Fibroblast of skin of left biceps (primary cell): ENCODE measurements at regions not wholly inside any gene's neighbourhood (a gene's known extent, or its start where the extent isn't known, plus 50 kb on each side); places are given as distances from the start of the nearest gene placed in this dataset.
A peak's percentile ranks its signal among the peaks of the same experiment; 100 is the strongest.
"Not testable (repeated sequence)": the region's sequence is repeated elsewhere in the genome, so short reads cannot be mapped to it uniquely, and the experiment has no call there.

Source experiments
- DNase-seq, 2 experiments: peaks; one replicate each; pipeline ENCODE4 v3.0.0-alpha.2; 2013; ENCODE audit warnings: low read depth in 2 of 2

DNA sequence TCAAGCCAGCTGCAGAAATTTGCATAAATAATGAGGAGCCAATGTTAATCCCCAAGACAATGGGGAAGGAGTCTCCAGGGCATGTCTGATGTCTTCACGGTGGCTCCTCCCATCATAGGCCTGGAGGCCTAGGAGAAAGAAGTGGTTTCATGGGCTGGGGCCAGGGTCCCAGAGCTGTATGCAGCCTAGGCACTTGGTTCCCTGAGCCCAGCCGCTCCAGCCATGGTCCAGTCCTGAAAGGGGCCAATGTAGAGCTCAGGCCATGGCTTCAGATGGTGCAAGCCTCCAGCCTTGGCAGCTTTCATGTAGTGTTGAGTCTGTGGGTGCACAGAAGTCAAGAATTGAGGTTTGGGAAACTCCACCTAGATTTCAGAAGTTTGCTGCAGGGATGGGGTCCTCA, 628.2 kb upstream of the GRIA3 start:
- DNase-seq, result no peak

DNA sequence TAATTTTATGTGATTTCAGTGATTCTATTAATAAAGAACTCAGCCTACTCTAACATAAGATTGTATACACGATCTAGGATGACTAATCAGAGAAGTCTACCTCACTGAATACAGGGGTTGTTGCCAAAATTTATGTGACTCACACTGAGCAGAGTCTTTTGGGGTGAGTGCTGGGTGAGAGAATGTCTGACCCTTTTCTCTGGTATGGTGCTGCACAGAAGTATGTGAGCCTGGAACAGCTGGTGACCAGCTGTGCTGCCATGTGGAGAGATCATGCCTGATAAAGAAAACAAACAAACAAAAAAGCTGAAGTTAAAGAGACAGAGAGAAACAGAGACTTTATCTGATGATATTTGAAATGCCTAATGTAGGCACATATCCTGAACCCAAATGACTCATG, 618.1 kb upstream of the GRIA3 start:
- DNase-seq, result peak; percentile 95 to 96

DNA sequence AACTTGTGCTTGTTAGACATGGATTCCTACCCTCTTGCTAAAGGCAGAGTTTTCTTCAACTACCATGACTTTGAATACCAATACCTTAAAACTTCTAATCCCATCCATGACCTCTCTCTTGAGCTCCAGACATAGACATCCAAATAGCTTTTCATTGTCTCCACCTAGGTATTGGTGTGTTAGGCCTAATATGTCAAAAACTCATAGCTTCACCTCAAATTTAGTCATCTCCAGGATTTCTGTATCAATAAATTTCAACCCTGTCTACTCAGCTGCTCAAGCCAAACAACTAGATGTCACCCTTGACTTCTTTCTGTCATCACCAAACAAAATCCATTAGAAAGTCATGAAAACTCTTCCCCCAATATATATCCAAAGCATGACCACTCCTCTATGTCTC, 617.7 kb upstream of the GRIA3 start:
- DNase-seq, result no peak

DNA sequence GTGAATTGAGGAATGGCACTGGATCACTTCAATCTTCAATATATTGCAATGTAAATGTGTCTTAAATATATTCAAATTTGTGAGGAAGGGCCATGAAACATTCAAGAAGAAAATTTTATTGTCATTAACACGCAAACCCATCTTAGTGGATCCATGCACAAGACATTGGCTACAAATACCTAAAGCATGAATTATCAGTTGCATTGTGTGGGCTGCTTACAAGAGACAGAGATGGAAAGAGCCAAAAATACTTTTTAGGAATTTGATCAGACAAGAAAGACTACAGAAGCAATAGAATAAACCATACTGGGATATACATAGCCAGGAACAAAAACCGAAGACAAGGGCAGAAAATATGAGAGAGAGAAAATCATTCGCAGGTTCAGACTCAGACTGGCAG, 616.2 kb upstream of the GRIA3 start:
- no peak for DNase-seq

DNA sequence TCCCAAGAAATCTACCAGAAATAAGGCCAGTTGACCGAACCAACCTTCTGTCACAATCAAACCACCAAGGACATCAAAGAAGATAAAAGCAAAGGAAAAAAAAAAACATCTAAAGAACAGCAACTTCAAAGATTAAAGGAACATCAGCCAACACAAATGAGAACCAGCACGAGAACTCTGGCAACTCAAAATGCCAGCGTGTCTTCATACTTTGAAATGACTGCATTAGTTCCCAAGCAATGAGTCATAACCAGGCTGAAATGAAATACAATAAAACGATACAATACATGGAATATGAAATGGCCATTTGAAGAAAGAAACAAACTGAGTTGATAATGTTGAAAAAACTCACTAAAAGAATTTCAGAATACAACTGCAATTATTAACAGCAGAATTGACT, 611.6 kb upstream of the GRIA3 start:
- DNase-seq, result no peak

DNA sequence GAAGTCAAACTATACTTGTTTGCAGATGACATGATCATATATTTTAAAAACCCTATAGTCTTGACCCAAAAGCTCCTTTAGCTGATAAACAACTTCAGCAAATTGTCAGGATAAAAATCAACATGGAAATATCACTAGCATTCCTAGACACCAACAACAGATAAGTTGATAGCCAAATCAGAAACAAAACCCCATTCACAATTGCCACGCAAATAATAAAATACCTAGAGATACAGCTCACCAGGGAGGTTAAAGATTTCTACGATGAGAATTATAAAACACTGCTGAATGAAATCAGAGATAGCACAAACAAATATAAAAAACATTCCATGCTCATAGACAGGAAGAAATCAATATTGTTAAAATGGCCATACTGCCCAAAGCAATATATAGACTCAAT, 605.0 kb upstream of the GRIA3 start:
- DNase-seq, result no peak

DNA sequence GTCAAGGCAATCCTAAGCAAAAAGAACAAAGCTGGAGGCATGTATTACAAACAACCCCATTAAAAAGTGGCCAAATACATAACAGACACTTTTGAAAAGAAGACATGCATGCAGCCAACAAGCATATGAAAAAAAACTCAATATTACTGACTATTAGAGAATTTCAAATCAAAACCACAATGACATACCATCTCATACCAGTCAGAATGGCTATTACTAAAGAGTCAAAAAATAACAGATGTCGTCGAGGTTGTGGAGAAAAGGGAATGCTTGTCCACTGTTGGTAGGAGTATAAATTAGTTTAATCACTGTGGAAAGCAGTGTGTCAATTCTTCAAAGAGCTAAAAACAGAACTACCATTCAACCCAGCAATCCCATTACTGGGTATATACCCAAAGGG, 604.6 kb upstream of the GRIA3 start:
- DNase-seq, result peak; percentile 41 to 44

DNA sequence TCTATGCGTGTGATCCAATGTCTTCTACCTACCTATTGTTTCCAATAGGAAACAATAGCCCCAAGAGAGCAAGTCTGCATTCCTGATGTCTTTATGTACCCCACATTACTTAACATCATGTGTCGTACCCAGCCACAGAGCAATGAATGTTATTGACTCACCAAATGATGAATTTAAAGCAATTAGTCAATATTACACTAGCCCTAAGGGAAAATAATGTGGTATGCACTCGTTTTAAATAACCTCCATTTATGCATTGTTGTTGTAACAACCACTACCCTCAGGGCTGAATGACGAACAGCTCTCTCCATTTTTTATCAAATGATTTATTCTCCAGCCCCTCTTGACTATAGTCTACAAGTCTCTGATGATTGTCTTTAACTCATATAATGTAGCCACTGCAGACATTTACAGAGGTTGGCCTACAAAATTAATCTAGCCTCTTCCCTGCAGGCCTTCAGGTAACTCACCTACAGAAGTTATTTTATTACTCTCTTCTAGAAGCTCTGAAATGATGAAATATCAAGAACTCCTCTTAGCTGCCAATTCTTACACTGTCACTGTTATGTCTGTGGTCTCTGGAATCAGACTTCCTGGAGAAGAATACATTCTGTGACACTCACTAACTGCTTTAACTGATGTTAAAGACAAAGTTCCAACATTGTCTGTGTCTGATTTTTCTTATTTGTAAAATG, 601.7 kb upstream of the GRIA3 start:
- no peak for DNase-seq

DNA sequence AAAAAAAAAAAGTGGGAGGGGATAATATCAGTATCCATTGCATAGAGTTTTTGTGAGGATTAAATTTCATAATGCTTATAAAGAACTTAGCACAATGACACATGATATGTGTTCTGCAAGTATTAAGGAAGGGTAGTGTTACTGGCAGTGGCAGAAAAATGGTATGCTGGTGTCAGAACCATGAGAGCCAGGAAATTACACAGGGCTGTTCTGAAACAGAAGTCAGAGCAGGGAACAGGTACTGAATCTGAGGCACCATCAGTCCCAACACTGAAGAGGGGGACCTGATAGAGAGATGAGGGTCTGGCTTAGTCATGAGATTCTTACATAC, 601.1 kb upstream of the GRIA3 start:
- no peak for DNase-seq

DNA sequence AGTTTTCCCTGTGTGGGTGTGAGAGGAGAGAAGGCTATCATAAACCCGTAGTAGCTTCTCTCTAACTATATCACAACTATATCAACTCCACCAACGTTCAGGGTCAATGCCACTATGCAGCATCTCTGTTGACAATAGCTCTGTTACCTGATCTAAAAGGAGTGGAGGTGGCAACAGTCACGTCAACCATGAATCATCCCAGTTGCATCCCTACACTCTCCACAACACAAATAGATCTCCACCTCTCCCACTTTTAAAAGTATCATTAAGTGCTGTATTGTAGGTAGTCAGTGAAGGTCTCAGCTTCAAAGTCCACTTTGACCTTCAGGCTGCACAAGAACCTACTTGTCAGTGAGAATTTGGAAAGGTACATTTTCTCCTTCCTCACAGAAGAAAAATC, 600.5 kb upstream of the GRIA3 start:
- no peak for DNase-seq

DNA sequence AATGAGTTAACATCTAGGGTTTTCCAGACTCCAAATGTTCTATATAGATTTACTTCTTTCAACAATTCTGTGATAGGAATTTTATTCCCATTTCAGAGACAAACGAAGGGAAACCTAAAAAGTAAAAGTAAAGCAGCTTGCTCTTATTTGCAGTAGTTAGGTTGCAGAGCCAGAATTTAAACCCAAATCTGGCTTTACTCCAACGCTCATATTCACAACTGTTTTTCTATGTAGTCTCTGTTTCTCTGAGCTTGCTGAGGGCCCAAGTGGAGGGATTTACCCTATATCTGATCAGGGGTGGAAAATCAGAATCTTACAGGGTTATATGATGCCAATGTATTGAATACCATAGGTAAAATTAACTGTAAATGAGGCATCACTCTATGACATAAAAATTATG, 599.1 kb upstream of the GRIA3 start:
- no peak for DNase-seq

DNA sequence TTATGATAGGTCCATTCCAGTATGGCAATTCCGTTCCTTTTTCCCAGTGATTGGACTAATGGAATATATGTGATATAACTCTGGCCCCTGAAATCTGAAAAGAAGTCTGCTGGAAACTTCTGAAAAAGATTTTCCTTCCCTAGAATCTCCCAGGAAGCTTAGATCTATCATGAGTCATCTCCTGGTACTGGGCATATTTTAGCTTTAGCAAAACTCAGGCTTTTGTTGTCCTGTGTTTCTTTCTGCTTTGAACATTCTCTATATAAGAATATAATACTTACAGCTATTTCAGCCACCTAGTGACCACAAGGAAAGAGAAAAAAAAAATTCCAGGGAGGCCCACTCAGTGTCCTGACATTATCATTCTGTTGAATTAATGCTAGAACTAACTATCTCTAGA, 597.2 kb upstream of the GRIA3 start:
- DNase-seq, result no peak

DNA sequence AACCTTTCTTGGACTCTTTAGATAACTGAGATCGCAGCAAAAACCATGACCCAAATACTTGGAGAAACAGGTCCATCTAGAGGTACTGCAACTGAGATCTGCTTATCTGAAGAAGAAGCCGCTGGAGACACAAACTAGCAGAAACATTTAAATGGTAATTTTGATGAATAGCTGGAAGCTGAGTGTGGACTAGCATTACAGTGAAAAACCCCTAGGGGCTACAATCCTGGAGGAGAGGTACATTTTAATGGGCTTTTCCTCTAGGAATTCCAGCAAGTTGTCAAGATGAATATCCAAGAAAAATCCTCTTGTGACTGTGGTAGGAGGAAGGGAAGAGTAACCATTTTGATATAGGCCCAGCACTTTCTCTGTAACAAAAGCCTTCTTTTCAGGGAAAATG, 592.5 kb upstream of the GRIA3 start:
- no peak for DNase-seq

DNA sequence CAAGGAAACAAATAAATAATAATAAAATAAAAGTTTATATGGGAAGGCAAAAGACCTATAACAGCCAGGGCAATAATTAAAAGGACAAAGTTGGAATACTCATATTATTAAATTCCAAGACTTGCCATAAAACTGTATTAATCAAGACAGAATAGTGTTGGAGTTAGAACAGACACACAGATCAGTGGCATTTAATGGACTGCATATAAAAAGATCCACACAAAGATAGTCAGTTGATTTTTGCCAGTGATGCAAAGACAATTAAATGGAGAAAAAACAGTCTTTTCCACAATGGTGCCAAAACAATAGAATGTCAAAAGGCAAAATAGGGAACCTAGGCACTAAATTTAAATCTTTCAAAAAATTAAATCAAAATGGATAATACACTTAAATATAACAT, 587.1 kb upstream of the GRIA3 start:
- DNase-seq, result no peak

DNA sequence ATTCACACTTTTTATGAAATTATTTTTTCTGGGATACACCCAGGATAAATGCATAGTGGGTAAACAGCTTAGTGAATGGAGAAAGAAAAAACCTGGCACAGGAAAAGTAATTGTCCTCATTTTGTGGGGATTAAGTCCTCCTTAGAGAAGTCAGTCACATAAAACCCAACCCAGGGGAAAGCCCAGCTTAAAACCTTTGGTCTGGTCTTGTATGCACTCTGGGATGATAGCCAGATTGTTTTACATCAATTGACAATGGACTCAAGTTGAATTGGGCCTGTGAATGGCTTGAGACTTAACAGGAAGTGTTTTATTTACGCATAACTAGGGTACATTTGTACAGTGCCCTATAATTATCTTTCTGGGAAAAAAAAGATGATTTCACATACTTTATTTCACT, 561.3 kb upstream of the GRIA3 start:
- no peak for DNase-seq

DNA sequence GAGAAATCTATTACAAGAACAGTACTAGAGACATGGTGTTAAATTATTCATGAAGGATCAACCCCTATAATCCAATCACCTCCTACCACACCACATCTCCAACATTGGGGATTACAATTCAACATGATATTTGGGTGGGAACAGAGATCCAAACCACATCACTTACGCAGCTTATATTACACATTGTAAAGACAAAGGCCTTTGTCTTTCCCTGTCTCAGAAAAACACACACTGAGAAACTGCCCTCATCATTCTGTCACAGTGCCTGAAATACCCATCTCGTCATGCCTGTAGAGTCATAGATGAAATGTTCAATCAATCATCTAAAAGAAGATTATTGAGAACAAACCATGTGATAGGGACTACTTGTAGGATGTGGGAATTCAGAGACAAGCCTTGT, 558.8 kb upstream of the GRIA3 start:
- DNase-seq, result no peak

DNA sequence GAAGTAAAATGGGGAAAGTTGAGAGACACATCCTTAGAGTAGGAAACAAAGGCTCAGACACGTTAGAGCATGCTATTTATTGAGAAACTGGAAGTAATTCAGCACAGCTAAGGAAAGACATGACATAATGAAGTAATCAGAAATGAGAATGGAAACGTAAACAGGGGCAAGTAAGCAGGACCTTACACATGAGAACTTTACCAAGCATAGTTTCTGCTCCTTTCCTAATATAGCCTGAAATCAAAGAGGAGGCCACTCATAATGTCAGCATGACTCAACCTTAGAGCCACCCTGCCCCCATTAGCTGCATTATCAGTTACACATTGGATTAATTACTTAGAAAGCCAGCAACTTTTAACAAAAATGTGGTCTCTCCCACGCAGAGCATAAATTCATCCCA, 558.3 kb upstream of the GRIA3 start:
- peak; percentile 56 for DNase-seq

DNA sequence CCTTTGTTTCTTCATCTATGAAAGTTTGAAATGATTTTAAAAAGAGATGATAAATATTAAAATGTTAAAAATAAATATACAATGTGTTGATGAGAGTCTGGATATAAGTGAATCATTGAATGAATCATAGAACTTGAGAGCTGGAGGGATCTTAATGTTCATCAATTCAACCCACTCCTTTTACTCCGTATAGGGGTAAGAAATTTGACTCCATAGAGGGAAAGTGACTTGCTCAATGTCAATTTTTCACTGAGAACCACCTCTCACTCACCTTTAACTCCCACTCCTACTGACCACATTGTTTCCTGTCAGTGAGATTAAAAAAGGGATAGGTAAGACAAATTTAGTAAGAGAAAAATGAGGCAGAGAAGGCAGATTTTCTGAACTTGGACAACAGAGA, 557.2 kb upstream of the GRIA3 start:
- no peak for DNase-seq

DNA sequence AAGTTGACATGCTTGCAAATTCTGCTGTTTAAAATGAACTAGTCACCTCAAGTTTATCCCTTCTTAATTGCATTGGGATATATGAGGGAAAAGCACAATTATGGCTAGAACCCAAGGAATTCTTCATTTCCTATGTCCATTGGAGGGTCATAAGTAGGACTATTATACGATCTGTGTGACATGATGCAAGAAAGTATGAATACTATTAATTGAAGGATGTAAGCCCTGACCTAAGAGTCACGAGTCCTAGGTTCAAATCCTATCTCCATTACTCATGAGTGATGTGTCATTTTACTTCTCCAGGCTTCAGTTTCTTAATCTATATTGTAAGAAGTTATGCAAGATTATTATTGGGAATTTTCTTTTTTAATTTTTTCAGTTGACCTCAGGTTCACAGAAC, 542.9 kb upstream of the GRIA3 start:
- DNase-seq, result no peak

DNA sequence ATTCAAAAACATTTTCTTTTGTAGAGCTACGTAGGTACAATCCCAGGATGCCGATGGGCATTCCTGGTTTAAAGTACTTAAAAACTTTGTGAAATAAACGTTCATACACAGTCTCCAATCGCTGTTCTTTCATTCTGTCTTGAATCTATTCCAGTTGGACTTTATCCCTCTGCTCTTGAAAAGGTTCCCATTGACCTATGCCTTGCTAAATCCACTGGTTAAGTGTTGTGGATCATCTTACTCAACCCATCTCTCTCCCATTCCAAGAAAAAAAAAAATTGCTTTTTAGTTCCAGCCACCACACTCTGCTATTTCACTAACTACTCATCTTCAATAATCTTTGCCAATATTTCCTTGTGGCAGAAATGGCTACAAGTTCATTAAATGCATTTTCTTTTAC, 542.3 kb upstream of the GRIA3 start:
- DNase-seq, result no peak

DNA sequence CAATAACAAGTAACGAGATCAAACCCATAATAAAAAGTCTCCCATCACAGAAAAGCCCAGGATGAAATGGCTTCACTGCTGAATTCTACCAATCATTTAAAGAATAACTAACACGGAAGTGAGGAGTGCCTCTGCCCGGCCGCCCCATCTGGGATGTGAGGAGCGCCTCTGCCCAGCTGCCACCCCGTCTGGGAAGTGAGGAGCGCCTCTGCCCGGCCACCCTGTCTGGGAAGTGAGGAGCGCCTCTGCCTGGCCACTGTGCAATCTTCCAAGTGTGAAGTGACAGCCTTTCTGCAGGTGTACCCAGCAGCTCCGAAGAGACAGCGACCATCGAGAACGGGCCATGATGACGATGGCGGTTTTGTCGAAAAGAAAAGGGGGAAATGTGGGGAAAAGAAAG, 528.8 kb upstream of the GRIA3 start:
- DNase-seq, result not testable (repeated sequence)

DNA sequence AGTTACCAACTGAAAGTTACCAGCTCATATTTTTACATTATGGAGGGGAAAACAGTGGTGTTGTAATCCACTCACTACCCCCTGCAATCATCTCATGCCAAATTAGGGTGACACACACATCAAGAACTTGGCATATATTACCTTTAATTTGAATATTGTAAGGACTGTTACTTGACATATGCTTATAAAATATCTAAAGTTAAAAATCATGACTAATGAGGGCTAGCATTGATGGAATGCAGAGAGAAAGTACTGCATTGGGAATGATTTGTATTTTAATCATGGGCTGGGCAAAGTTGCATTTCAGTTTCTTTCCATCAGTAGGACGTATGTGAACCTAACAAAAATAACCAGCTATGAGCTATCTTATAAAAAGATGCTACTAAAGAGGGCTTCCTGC, 517.5 kb upstream of the GRIA3 start:
- DNase-seq, result peak; percentile 5 to 9

DNA sequence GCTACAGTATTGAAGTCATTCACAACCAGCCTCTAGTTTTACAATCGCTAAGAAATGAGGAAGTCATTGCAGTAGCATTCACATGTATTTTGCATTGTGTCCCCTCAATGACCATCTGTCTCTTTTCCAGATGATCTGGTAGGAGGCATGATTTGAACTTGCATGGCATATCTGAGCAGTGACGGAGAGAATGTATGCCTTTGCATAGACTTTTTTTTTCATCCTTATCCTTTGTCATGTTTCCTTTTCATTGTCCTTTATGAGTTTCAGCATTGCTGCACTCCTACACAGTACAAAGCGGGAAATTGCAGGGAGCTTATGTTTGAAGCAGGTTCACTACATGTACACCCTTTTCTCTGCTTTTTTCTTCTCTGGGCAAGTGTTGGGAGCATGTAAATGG, 516.4 kb upstream of the GRIA3 start:
- no peak for DNase-seq

DNA sequence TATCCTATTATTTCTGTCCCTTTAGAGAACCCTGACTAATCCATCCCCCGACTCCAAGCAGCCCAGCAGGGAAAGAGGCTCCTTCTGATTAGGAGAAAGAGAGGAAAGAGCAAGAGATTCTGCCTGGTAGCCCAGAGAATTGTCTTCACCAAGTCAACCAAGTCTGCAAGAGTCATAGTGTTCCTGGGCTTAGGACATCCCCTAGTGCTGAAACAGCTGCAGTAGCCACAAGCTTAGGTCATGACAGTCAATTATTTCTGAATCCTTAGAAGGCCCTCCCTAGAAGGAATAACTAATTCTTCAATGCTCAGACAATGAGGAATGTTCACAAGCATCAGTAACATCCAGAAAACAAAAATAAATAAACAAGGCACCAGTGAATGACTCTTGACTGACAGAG, 480.3 kb upstream of the GRIA3 start:
- peak in 1 of 2 experiments; percentile 1 for DNase-seq

DNA sequence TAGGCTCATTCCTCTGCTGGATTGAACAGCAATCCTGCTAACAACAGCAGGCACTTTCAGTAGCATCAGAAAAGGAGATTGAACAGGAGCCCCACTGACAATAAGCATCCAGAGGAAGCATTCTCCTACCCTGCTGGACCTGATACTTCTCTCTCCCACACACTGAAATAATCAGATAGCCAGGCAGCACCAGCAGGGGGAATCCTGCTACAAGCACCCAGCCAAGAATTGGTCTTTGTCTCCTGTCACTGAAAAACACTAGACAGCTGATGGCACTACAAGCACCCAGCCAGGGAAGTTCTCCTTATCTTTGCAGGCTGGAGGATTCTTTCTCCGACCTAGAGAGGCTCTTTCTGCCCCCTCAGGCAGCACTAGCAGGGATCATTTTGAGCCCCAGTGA, 444.3 kb upstream of the GRIA3 start:
- no peak for DNase-seq
